ENCODE measurements at regions not wholly inside any gene's neighbourhood (a gene's known extent, or its start where the extent isn't known, plus 50 kb on each side); places are given as distances from the start of the nearest gene placed in this dataset.

DNA sequence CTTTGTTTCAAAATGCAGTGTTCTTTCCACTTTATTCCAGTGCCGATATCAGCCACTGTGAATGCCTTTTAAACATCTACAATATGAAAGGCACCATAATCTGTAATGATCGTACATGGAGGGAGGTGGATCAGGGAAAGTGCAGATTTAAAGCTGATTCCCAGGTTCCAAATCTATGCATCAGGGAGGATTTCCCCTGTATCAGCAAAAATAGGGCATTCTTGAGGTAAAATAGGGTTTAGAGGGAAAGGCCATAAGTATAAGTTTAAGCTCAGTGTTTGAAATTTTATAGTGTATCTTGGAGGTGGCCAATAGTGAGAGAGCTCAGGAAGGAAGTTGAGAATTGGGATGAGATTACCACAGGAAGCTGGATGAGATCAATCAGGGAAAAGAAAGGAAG is 289.7 kb upstream of the ID4 start (continued):
- no peak for TF ChIP-seq RNF2 (IDR thresholded peaks at IDR 0.05; ENCODE audit: borderline replicate concordance, low read depth, low read length, missing control alignments, poor library complexity, severe bottlenecking)
- TF ChIP-seq CTBP2 (IDR thresholded peaks at IDR 0.05; ENCODE audit: borderline replicate concordance, insufficient read depth, insufficient read length, low read length): no peak
- no peak for TF ChIP-seq SUZ12 (IDR thresholded peaks at IDR 0.05; ENCODE audit: low read length)
- no peak for TF ChIP-seq SRF (IDR thresholded peaks at IDR 0.05; ENCODE audit: low read depth, low read length)
- TF ChIP-seq RBBP5 (IDR thresholded peaks at IDR 0.05; ENCODE audit: borderline replicate concordance, low read depth, low read length): no peak
- TF ChIP-seq RAD21 (IDR thresholded peaks at IDR 0.05 in 1 of 2, conservative IDR thresholded peaks at IDR 0.05 in 1 of 2; ENCODE audit: low read depth in 2 of 2, low read length in 2 of 2): no peak
- no peak for TF ChIP-seq SP1 (IDR thresholded peaks at IDR 0.05; ENCODE audit: low read depth, low read length)
- TF ChIP-seq EZH2 (IDR thresholded peaks at IDR 0.05; ENCODE audit: low read depth, low read length, severe bottlenecking): no peak
- no peak for TF ChIP-seq EGR1 (IDR thresholded peaks at IDR 0.05; ENCODE audit: borderline replicate concordance, low read depth, low read length)
- TF ChIP-seq EP300 (IDR thresholded peaks at IDR 0.05; ENCODE audit: borderline replicate concordance in 1 of 2, low read depth in 2 of 2, low read length in 2 of 2): no peak
- TF ChIP-seq TBP (IDR thresholded peaks at IDR 0.05; ENCODE audit: low read depth, low read length): no peak
- TF ChIP-seq KDM5A (IDR thresholded peaks at IDR 0.05; ENCODE audit: low read length): no peak
- TF ChIP-seq, protein P1, sequence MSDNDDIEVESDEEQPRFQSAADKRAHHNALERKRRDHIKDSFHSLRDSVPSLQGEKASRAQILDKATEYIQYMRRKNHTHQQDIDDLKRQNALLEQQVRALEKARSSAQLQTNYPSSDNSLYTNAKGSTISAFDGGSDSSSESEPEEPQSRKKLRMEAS (IDR thresholded peaks at IDR 0.05): no peak
- no peak for TF ChIP-seq GABPA (IDR thresholded peaks at IDR 0.05; ENCODE audit: borderline replicate concordance, insufficient read depth, low read length)

Measured in H1 (cell line).